ENCODE measurements at regions not wholly inside any gene's neighbourhood (a gene's known extent, or its start where the extent isn't known, plus 50 kb on each side); places are given as distances from the start of the nearest gene placed in this dataset.

GRCh38 chr9:2340046-2340760 lies 281.4 kb upstream of the VLDLR start:
- H3K27ac ChIP-seq (ENCODE audit: low read length), result no peak overlapping the region
- 75% methylated on average over 2 of the region's 2 CpGs for WGBS
- H3K27me3 ChIP-seq (ENCODE audit: control insufficient read depth, insufficient read depth), result no peaks in the 10 kb centered on the region
- DNase-seq (no peak), ATAC-seq (no peak)
- peaks cover 5% of the 10 kb centered on the region for H3K4me1 ChIP-seq (ENCODE audit: control insufficient read depth, insufficient read depth, low read length)
- no peak overlapping the region for H3K4me3 ChIP-seq (ENCODE audit: low read length)
- intact Hi-C loops (cut with DNase I), result no loop called here
- no peaks in the 10 kb centered on the region for H3K9me3 ChIP-seq (ENCODE audit: control insufficient read depth, low read length)

DNA sequence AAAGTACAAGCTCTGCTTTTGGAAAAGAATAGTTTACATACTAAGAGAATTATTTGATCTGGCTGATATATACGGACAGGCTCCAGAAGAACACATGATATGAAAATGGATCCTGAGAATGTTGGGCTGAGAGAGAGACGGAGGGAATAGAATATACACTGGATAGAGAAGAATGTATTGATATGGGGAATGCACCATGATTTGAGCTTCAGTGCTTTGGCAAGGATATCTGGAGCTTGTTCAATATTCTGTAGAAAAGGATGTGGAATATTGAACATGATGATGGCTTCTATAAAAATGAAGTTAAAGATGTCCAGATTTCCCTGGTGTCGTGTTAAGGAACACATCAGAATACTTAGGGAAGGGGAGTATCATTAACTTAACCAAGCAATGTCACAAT lies 280.5 kb upstream of the VLDLR start:
- no peak overlapping the region for H3K27ac ChIP-seq (ENCODE audit: low read length)

DNA sequence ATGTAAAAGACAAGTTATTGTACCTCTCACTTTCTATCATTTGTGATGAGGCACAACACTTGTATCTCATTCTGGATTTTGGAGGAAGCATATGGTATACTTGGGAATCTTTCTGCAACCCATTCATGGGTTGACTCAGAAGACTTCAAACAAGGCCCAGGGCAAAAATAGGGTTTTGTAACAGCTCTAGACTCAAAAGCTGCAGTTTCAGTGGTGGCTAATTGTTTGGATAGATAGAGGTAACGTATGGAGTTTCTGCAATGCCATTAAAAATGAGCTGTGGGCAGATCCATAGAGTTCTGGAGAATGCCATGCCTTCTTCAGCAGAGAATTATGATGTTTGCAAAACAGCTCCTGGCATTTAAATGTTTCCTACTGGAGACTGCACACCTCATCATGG lies 279.6 kb upstream of the VLDLR start:
- Histone ChIP-seq H3K27ac (ENCODE audit: low read length) (no peak overlapping the region), H3K27me3 (ENCODE audit: control insufficient read depth, insufficient read depth) (no peaks in the 10 kb centered on the region), H3K4me1 (ENCODE audit: control insufficient read depth, insufficient read depth, low read length) (peaks cover 2% of the 10 kb centered on the region), H3K4me3 (ENCODE audit: low read length) (no peak overlapping the region), H3K9me3 (ENCODE audit: control insufficient read depth, low read length) (no peaks in the 10 kb centered on the region)
- intact Hi-C loops (cut with DNase I), result no loop called here
- ATAC-seq (no peak), DNase-seq (no peak)
- 92% methylated on average over 1 of the region's 1 CpG for WGBS

More for the DNA sequence above, 280.5 kb upstream of the VLDLR start:
- no peak for ATAC-seq
- Histone ChIP-seq H3K4me1 (ENCODE audit: control insufficient read depth, insufficient read depth, low read length) (peaks cover 3% of the 10 kb centered on the region), H3K27me3 (ENCODE audit: control insufficient read depth, insufficient read depth) (no peaks in the 10 kb centered on the region), H3K4me3 (ENCODE audit: low read length) (no peak overlapping the region), H3K9me3 (ENCODE audit: control insufficient read depth, low read length) (no peaks in the 10 kb centered on the region)
- intact Hi-C loops (cut with DNase I), result no loop called here
- 87% methylated on average over 3 of the region's 3 CpGs for WGBS
- no peak for DNase-seq

- H3K4me1 ChIP-seq (ENCODE audit: control insufficient read depth, insufficient read depth, low read length), result no peaks in the 10 kb centered on the region
- 92% methylated on average over 3 of the region's 3 CpGs for WGBS
- no peak overlapping the region for H3K4me3 ChIP-seq (ENCODE audit: low read length)
- no peak overlapping the region for H3K27ac ChIP-seq (ENCODE audit: low read length)
- ATAC-seq, result no peak
- no peaks in the 10 kb centered on the region for H3K9me3 ChIP-seq (ENCODE audit: control insufficient read depth, low read length)
- intact Hi-C loops (cut with DNase I), result no loop called here
- DNase-seq, result no peak
- H3K27me3 ChIP-seq (ENCODE audit: control insufficient read depth, insufficient read depth), result no peaks in the 10 kb centered on the region
Observed at GRCh38 chr9:2343756-2344155, 277.8 kb upstream of the VLDLR start.

DNA sequence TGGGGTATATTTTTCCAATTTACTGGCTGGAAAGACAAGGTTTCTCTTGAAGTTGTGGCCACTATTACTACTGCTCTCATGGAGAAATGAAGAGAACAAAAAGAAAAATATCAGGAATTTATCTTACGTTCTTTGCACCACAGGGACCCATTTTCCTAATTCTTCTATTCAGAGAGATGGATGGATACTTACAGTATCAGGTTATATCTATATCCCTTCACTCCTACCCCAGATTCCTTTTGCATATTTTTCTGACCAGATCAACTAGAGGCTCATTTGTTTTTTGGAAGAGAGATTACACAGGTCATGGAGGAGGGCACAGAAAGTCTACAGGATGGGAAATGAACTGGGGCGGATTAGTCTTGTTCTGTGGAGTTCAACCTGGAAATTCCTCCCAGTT lies 277.2 kb upstream of the VLDLR start:
- Histone ChIP-seq H3K4me3 (ENCODE audit: low read length) (no peak overlapping the region), H3K27me3 (ENCODE audit: control insufficient read depth, insufficient read depth) (no peaks in the 10 kb centered on the region), H3K9me3 (ENCODE audit: control insufficient read depth, low read length) (no peaks in the 10 kb centered on the region), H3K27ac (ENCODE audit: low read length) (no peak overlapping the region), H3K4me1 (ENCODE audit: control insufficient read depth, insufficient read depth, low read length) (no peaks in the 10 kb centered on the region)
- intact Hi-C loops (cut with DNase I), result no loop called here
- ATAC-seq (no peak), DNase-seq (no peak)
- WGBS, result 92% methylated on average over 2 of the region's 2 CpGs

DNA sequence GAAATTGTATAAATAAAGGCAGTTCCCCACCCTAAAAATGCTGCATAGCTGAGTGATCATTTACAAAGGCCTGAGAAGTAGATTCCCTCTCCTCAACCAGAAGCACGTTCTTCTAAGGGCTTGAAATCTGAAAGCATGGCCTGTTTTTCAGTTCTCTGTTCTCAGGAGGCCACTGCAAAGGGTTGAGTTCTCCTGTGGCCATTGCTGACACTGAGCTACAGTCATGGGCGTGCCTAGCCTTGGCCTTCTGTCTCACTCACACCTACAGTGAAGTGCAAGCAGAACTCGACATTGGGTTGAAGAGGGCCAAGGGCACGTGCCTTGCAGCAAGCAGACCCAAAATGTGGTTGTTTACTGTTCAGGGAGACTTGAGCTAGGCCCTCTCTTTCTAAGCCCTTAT lies 276.6 kb upstream of the VLDLR start:
- H3K9me3 ChIP-seq (ENCODE audit: control insufficient read depth, low read length), result no peaks in the 10 kb centered on the region
- no peak overlapping the region for H3K4me3 ChIP-seq (ENCODE audit: low read length)
- DNase-seq (peak in 1 of 3 donors; percentile 32), ATAC-seq (peak in 1 of 2 donors; percentile 62)
- no peaks in the 10 kb centered on the region for H3K27me3 ChIP-seq (ENCODE audit: control insufficient read depth, insufficient read depth)
- no peak overlapping the region for H3K27ac ChIP-seq (ENCODE audit: low read length)
- intact Hi-C loops (cut with DNase I), result no loop called here
- WGBS, result 48% methylated on average over 4 of the region's 4 CpGs
- no peaks in the 10 kb centered on the region for H3K4me1 ChIP-seq (ENCODE audit: control insufficient read depth, insufficient read depth, low read length)

- H3K27ac ChIP-seq (ENCODE audit: low read length), result peak overlapping the region; percentile 62
- WGBS, result 71% methylated on average over 2 of the region's 2 CpGs
- peak in 1 of 2 donors; percentile 70 for ATAC-seq
Observed at GRCh38 chr9:2346277-2346913, 275.2 kb upstream of the VLDLR start.

DNA sequence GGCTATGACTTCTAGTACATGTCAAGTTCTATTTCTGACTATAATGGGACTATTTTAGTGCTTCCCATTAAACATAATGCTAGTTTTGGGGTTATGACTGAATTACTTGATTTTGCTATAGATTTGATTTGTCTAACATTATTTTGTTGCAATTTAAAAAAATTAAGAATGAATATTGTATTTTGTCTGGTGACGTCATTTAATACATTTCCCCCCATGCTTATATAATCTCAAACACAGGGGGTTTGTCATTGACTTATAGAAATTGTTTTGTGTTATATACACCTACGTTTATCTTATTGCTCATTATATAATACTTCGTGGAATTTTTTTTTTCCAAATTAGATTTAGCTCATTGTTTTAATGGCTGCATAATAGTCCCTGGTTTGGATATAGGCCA lies 270.3 kb upstream of the VLDLR start:
- Histone ChIP-seq H3K27me3 (ENCODE audit: control insufficient read depth, insufficient read depth) (no peaks in the 10 kb centered on the region), H3K27ac (ENCODE audit: low read length) (no peak overlapping the region), H3K9me3 (ENCODE audit: control insufficient read depth, low read length) (no peaks in the 10 kb centered on the region), H3K4me3 (ENCODE audit: low read length) (no peak overlapping the region), H3K4me1 (ENCODE audit: control insufficient read depth, insufficient read depth, low read length) (no peaks in the 10 kb centered on the region)
- DNase-seq, result no peak
- intact Hi-C loops (cut with DNase I), result no loop called here
- ATAC-seq, result no peak
- WGBS, result 92% methylated on average over 3 of the region's 3 CpGs

More at GRCh38 chr9:2346277-2346913, 275.2 kb upstream of the VLDLR start:
- no peaks in the 10 kb centered on the region for H3K9me3 ChIP-seq (ENCODE audit: control insufficient read depth, low read length)
- no peaks in the 10 kb centered on the region for H3K27me3 ChIP-seq (ENCODE audit: control insufficient read depth, insufficient read depth)
- H3K4me1 ChIP-seq (ENCODE audit: control insufficient read depth, insufficient read depth, low read length), result no peaks in the 10 kb centered on the region
- intact Hi-C loops (cut with DNase I), result no loop called here
- no peak overlapping the region for H3K4me3 ChIP-seq (ENCODE audit: low read length)
- DNase-seq, result no peak

DNA sequence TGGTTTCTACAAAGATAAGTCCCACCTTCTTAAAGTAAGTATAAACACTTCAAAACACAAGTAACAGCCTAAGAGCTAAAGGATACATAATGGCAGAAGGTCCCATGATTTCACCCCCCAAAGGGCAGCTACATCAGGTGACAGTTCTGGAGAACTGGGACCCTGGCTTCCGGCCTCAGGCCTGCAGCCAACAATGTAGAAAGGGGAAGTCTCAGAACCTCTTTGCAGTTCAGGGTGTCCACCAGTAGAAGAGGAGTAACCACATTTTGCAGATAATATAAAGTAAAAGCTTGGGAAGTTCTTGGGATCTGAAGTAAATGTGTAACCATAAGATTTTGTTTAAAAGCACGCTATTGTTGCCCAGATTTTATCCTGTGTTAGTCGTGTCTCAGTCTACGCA lies 267.4 kb upstream of the VLDLR start:
- ATAC-seq (no peak), DNase-seq (peak in 1 of 3 donors; percentile 55)
- Histone ChIP-seq H3K4me3 (ENCODE audit: low read length) (no peak overlapping the region), H3K4me1 (ENCODE audit: control insufficient read depth, insufficient read depth, low read length) (no peaks in the 10 kb centered on the region), H3K27me3 (ENCODE audit: control insufficient read depth, insufficient read depth) (no peaks in the 10 kb centered on the region), H3K27ac (ENCODE audit: low read length) (no peak overlapping the region), H3K9me3 (ENCODE audit: control insufficient read depth, low read length) (no peaks in the 10 kb centered on the region)
- 62% methylated on average over 4 of the region's 4 CpGs for WGBS
- intact Hi-C loops (cut with DNase I), result no loop called here

DNA sequence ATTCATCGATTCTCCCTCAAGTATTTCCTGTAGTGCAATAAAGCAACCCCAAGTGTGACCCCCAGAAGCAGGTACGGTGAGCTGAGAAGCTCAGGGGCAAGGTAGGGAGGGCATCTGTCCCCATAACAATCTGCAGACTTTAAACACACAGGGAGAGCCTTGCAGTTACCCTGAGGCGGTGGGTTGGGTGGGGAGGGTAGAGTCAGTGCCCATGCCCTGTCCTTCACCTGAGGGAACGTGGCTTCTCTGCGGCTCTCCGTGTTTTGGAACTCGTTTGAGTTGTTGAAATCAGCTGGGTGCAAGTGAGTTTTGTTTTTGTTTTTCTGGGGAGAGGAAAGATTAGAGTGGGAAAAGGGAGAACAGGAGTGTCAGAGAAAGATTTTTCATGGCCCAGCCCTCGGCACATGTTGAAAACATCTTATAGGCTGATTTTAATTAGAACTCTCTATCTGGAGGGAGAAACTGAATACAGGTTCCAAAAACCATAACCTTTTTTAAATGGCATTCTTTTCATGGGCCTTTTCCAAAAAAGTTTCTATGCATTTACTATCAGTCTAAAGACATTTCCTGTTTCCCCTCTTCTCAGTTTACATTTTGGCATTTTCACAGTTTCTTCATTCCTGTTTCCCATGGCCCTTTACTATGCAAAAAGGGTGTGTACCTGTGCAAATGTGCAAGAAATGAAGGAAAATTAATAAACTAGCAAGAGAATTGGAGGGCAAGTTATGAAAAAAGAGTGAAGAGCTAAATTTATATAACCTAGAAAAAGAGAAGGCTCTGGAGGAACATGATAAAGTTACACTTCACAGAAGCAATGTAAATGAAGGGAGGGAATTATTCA lies 266.5 kb upstream of the VLDLR start:
- H3K27ac ChIP-seq (ENCODE audit: low read length), result no peak overlapping the region
- no peaks in the 10 kb centered on the region for H3K9me3 ChIP-seq (ENCODE audit: control insufficient read depth, low read length)
- H3K4me3 ChIP-seq (ENCODE audit: low read length), result no peak overlapping the region
- no peaks in the 10 kb centered on the region for H3K27me3 ChIP-seq (ENCODE audit: control insufficient read depth, insufficient read depth)
- ATAC-seq (no peak), DNase-seq (no peak)
- intact Hi-C loops (cut with DNase I), result no loop called here
- H3K4me1 ChIP-seq (ENCODE audit: control insufficient read depth, insufficient read depth, low read length), result no peaks in the 10 kb centered on the region
- WGBS, result 54% methylated on average over 8 of the region's 8 CpGs

DNA sequence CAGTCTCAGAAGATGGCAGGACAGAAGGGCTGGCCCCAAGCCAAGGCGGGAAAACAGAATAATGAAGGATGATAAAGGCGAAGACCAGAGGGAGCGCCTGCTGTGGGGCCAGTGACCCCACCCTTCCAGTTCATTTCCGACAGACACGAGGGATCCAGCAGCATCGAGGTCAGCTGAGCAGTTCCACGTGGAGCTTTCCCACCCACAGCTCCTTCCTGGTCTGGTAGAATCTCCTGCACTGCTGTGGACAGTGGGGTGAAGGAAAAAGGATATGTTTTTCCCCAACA lies 265.9 kb upstream of the VLDLR start:
- ATAC-seq, result no peak
- Histone ChIP-seq H3K4me3 (ENCODE audit: low read length) (no peak overlapping the region), H3K27ac (ENCODE audit: low read length) (no peak overlapping the region), H3K9me3 (ENCODE audit: control insufficient read depth, low read length) (no peaks in the 10 kb centered on the region), H3K27me3 (ENCODE audit: control insufficient read depth, insufficient read depth) (no peaks in the 10 kb centered on the region), H3K4me1 (ENCODE audit: control insufficient read depth, insufficient read depth, low read length) (no peaks in the 10 kb centered on the region)
- intact Hi-C loops (cut with DNase I), result no loop called here
- DNase-seq, result peak in 1 of 3 donors; percentile 42
- WGBS, result 43% methylated on average over 7 of the region's 7 CpGs
